HG03045 (cell line): ENCODE measurements at regions not wholly inside any gene's neighbourhood (a gene's known extent, or its start where the extent isn't known, plus 50 kb on each side); places are given as distances from the start of the nearest gene placed in this dataset.

Source experiments
- ATAC-seq: cut with Tn5 transposase; IDR thresholded peaks from one replicate; pipeline ENCODE4 v1.9.1; 2021; ENCODE audit warnings: mild to moderate bottlenecking, moderate library complexity; ENCODE audit not compliant: unreplicated experiment

DNA sequence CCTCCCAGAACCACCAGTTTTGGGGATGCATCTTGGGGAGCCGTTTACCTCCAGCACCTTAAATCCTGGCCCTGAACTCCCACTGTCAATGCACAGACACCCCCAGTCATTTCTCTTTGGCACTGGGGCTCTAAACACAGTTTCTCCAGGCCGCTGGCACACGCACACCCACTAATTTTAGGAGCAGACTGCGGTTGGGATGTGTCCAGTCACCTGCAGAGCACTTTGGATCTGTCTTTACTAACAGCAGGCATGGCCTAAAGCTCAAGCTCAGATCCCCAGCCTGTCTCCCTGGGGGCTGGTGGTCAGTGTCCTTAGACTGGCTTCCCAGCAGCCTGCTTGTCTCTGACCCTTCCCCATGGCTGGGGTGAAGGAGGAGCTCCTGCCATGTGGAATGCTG, 49.9 kb downstream of the SYNE3 start:
- no peak for ATAC-seq

DNA sequence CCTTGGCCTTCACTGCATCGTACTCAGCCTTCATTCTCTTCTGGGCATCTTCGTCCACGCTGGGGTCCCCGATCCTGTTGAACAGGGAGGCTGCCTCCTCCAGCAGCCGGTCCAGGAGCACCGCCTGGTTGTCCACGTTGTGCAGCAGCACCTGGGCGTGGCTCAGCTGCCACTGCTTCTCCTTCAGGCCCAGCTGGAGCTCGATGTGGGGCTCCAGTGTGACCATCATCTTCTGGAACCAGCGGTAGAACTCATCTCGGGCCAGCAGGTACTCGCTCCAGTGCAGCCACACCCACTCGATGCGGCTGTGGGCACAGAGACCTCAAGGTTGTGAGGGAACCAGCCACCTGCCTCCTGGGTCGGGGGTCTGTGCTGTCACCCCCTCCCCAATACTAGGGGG, 50.5 kb downstream of the SYNE3 start:
- no peak for ATAC-seq

DNA sequence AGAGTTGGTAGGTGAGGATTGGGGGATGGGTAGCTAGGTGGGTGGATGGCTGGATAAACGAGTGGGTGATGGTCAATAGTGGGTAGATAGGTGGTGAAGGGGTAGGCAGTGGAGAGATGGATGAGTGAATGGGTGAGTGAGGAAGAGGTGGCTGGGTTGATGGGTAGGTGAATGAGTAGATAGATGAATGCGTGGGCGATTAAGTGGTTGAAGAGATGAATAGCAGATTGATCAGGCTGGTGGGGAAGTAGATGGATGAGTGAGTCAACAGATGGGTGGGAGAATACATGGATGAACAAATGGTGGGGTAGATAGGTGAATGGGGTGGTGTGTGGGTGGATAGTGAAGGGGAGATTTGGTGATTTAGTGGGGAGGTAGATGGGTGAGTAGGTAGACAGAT, 51.1 kb downstream of the SYNE3 start:
- no peak for ATAC-seq

DNA sequence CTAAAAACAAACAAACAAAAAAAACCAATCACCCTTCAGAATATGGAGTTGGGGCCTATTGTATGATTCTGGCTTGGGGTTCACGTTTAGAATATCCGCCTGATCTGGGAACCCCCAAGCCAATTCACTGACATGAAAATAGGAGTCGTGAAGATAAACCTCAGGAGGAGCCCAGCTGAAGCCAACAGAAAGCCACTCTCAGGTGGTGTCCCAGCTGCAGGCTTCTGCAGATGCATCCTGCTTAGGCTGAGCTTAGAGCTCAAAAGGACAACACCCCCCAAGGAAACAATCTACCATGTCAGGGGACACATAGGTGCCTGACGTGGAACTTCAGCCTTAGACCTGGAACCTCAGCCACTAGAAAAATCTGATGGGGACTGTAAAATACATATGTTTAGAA, 51.9 kb downstream of the SYNE3 start:
- no peak for ATAC-seq

DNA sequence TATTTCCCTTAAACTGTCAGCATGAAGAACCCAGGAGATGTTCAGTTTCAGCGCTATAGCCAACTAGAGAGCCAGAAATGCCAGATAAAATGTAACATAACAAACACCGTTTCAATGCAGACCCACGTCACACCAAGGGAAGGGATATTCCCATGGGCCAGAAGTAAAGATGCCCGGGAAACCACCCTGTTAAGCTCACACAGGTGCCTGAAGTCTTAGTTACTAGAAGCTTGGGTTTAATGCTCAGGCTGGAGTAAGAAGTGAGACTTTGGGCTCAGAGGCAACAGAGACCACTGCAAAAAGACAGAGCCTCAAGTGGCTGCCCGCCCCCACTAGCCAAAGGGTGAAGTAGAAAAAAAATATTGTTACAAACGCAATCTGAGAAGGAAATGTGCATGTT, 52.3 kb downstream of the SYNE3 start:
- no peak for ATAC-seq

DNA sequence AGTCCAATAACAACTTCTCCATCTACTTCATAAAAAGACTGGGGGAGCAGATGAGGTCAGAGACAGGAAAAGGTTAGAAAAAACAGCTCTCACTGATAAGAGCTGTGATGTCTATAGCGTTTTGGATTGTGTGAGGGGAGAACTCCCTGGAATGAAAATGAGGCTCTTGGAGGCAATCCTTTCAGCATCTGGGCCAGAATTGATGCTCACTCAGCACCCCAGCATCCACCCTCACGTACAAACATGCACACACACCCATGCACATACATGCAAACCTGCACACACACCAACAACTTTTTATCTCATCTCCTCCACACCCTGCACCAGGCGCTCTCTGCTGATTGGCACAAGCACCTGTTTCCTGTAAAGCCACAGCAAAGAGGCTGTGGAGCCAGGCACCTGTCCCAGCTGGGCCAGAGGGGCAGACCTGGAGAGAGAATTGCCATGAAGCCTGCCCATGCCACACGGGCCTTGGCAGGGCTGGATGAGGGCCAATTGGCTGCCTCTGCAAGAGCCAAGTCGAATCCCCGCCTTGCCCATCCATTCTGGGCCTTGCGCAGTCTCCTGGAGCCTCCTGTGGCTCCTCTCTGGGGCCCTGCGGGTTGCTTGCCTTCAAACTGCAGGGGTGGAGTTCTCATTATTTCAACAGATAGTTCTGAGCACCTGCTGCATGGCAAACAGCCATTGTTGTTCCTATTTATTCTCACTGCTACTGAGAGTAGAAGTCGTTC, 53.1 kb downstream of the SYNE3 start:
- ATAC-seq = no peak

DNA sequence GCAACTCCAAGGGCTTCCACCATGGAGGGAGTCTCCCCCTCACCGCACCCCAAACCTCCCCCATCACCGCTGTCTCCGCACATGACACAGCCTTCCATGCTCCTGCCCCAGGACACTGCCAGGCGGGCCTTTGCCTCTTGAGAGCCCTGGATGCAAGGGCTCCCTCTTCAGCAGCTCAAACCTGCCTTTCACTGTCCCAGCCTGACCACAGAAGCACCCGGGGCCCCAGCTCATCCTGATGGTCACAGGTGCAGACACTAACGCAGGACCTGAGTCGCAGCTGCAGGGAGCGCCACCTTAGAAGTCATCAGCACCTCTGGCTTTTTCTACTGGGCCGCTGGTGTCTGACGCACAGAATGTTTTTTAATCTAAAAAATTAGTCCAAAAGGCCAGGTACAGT, 54.0 kb downstream of the SYNE3 start:
- no peak for ATAC-seq

DNA sequence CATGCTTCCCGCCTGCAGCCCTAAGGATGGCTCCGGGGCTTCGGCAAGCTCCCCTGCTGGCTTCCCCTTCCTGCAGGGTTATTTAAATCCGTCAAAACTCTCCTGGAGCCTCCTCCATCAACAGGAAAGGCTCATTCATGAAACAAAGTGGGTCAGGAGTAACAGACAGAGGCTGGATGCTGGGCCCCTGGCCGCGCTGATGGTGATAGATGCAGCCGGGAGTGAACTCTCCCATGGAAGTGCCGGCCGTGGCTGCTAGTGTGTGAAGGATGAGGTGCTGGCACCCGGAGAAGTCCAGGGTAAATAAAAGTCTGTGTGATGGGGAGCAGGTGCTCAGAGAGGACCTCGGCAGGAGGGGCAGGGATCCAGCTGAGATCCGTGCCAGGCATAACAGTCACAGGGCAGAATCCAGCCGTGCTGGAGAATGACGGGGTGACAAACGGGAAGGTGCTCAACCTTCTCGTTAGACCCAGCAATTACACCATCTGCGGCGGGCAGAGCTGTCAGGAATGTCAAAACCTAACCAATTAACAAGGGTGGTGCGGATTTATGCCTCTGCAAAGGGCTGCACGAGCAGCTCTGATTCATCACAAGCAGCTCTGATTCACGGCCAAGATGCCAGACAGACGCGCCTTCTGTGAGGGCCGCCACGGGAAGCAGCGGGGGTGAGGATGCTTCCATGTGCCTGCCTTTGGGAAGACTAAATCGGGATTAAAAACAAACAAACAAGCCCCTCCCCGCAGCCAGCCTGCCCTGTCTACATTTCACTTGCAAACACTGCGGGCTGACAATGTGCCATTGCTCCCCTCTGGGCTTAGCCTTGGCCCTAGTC, 55.6 kb downstream of the SYNE3 start:
- no peak for ATAC-seq

DNA sequence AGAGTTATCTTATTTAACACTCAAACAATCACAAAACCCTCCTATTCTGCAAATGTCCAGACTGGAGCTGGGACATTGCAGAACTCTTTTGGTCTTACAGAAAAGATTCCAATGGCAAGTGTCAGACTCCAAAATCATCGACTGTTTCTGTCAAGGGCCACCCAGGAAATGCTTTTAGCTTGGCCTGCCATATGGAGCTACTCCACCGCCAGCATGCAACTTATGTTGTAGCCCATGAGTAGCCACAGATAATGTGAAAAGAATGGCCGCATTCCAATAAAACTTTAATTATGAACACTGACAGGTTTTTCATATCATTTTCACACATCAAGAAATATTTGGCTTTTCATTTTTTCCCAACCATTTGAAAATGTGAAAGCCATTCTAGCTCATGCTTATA, 57.5 kb downstream of the SYNE3 start:
- ATAC-seq = no peak

DNA sequence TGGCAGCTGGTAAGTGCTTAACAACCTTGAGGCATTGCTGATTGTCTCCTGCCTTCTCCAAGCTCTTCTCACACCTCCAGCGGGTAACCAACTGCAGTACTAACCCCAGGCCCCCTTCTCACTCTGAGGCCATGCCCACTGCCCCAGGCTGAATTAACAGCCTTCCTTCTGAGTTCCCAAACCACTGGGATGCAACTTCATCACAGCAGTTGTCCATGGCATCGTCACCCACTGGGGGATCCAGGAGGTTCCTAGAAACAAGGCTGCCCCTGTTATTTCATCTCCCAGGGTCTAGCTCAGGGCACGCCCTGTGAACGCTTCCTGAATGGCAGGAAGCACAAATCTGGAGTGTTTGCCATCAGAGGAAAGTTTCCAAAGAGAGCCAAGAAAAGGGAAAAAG, 58.0 kb downstream of the SYNE3 start:
- no peak for ATAC-seq

DNA sequence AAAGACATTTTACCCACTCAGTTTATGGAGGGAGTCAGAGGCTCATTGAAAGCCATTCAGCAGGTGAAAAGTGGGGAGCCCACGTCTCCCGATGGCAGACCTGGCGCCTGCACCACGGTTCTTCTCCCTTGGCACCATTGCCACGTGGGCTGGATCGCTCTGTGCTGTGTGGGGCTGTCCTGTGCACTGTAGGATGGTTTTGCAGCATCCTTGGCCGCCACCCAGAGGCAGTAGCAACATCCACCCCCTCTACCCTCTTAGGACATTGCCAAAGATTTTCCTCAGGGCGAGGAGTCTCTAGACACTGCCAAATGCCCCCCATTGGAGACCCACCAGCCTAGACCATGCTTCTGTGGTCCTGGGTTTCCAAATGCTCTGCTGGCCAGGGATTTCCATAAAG, 60.2 kb downstream of the SYNE3 start:
- no peak for ATAC-seq

DNA sequence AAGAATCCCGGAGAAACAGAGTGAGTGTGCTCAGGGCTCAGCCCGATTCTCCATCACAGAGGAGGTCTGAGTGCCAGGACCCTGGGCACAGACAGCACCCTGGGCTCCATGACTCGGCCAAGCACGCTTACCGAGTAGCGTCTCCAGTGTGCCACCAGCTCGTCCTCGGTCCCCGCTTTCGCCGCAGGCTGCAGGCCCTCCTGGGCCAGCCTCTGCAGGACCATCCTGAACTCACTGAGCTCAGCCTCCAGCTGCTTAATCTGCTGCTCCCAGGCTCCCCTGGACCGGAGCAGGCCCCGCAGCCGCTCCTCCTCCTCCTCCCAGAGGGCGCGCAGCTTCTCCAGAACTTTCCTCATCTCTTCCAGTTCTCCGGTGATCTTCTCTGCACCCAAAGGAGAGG, 61.2 kb downstream of the SYNE3 start:
- ATAC-seq = no peak

DNA sequence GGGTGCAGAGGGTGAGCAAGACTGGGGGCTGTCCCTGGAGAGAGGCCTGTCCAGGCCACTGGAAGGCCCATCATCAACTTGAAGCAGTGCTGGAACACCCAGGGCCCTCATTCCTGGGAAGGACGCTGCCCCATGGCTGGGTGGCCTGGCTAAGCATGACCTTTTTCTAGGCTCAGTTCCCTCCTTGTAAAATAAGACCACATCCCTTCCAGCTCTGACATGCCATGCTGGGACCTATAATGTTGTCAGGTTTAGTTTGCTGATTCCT, 62.8 kb downstream of the SYNE3 start:
- ATAC-seq = no peak

DNA sequence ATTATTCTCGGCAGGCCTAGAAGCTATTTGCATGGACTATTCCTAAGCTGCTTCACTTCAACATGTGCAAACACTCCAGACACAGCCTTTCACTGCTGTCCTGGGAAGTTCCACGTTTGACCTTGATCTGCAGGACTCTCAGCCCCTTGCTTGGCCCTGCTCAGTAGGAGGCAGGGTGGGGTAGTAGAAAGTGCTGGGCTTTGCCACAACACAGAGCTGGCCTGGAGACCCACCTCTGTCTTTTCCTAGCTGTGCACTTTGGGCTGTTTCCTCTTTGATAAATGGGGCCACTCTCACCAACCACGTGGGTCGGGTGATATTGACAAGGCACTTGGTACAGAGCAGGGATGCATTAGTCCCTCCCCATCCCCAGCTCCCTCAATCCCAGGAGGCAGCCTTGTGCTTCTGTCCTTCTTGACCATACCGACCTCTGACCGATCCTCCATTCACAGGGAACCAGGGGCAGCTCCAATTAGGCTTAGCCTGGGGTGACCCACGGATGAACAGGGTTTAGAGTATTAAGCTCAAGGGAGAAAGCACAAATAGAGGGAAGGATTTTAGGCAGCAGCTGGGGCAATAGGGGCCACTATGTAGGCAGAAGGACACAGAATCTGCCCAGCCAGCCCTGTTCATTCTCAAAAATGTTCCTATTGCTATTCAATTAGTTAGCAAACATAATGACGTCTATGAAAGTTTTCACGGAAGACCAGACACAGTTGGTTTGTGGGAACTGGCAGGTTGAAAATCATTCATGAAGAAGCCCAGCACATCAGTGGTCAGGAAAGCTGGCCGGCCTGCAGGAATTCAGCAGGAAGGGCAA, 63.3 kb downstream of the SYNE3 start:
- no peak for ATAC-seq

DNA sequence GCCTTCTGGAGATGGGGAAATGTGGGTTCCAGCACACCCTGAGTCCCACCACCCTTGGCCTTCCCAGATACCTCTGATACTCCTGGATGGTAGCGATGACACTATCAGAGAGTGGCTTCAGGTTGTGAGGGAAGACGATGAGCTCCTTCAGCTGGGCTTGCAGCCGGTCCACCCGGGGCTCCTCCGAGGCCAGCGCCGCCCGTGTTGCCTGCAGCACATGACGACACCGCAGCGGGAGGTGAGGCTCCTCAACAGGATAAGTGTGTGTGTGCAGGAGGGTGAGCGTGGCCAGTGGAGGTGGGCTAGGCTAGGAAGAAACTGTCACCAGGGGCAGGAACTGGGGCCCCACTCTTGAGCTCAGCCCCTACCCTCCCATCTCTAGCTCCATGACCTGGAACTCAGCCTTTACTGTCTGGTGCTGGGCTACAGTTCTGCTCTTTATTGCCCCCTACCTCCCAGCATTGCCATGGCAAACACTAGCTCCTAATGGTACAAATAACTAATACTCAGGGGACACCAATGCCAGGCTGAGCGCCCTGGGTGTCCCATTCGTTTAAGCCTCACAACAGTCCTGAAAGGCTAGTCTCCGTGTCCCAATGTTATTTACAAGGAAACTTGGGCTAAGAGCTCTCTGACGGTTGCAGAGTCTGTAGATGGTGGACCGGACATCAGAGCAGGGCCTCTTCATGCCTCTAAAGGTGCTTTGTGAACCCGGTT, 64.1 kb downstream of the SYNE3 start:
- ATAC-seq = no peak

DNA sequence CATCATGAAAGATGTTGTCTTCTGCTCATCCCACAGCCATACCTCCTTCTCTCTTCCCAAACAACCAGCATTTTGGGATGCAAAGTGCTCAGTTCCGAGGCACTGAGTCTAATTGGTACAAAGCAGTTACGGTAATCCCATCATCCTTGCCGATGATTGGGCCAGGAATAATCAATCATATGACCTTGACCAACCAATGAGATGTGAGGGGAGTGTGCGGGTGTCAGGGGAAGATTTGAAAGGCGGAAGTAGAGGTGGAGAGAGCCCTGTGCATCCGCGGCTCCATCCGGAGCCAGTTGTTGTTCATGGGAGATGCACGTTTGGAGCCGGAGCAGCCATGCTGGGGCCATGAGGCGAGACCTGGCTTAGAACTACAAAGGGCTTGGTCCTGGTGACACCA, 67.3 kb downstream of the SYNE3 start:
- ATAC-seq = no peak

DNA sequence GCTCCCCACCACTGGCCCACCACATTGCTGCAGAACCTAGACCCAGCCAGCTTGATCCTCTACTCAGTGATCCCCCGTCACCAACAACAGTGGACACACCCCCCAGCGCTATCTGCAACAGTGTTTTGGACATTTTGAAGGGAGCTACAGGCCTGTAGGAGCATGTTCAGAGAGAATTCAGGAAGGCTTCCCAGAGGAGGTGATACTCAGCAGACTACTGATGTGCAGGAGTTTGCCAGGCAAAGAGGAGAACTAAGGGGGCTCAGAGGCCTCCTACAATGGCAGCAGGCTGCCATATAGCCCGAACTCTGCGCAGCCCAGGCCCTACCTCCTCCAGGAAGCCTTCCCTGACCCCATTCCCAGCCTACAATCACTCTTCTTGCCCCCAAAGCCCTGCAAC, 70.0 kb downstream of the SYNE3 start:
- ATAC-seq = no peak

DNA sequence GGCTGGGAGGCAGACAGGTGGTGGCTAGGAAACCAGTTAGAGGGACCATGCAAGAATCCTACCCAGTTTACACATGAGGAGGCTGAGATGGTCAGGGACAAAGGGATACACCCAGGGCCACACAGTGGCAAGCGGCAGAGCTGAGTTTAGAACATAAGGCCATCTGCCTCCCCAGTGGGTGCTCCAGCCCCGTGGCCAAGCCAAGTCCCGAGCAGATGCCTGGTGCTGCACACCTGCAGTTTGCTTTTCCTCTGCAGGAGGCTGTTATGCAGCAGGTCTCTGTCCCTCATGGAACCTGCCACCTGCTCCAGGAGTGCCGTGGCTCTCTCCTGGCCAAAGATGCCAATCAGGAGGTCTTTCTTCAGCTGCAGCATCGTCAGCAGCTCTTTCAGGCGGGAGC, 70.8 kb downstream of the SYNE3 start:
- ATAC-seq = no peak

DNA sequence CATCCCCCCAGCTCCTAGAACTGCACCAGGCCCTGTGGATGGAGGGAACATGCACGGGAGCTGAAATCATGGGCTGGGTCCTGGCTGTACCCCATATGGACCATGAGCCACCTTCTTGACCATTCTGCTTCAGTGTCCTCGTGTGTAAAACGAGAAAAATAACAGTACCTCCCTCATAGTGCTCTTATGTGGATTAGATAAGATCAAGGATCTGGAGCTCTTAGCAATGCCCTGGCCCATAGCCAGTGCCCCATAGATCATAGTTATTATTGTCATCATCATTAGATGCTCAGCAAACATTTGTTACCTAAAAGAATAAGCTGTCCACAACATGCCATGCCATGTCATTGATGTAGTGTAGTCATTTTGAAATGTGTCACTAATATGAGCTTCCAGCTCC, 71.3 kb downstream of the SYNE3 start:
- ATAC-seq = no peak

DNA sequence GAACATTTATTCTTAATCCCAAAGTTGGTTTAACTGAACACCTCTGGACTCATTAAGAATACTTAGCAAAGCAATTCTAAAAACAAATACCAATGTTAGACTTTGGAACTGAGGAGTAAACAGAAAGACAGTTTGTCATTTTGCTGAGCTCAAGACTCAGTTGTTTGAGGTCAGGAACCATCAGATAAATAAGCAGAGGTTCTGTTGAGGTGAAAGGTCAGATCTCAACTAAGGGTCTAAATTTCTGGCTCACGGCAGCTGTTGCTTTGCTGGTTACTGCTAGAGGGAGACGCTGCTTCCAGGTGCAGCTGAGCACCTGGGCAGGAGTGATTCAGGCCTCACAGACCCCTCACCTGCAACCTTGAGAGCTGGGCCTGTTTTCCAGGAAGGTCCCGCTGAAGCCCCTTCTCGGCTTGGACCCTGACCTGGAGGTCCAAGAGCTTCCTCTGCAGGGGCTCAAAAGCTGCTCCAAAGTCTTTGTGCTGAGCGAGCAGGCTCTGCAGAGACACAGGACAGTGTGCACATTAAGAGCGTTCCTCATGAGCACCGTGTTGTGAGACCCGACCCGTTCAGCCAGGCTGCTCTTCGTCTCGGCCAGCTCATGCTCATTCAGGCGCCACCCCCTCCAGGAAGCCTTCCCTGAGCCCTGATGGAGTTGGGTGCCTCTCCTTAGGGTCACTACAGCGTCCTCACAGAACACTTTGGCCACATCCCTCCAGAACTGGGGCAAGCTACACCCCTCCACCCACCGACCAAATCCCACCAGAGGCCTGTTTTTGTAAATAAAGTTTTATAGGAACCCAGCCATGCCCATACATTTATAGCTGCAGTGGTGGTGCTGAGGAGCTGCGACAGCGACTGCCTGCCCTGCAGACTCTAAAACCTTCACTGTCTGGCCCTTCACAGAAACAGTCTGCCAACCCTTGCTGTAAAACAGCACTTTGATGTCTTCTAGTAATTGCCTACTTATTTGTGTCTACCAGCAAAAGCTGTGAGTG, 72.0 kb downstream of the SYNE3 start:
- no peak for ATAC-seq
